B cell (primary cell): ENCODE measurements at regions not wholly inside any gene's neighbourhood (a gene's known extent, or its start where the extent isn't known, plus 50 kb on each side); places are given as distances from the start of the nearest gene placed in this dataset.

Source experiments
- ATAC-seq: fragments of 200-7000 bp; cut with Tn5 transposase; one replicate; pipeline ENCODE4 v1.10.0; 2021; ENCODE audit warnings: low read depth, mild to moderate bottlenecking, moderate number of reproducible peaks, moderate library complexity
- CTCF ChIA-PET: fragments of 350-600 bp; sonication (Branson Sonifier 250); formaldehyde crosslinking; loops from one replicate; lab custom pipeline; 2021; ENCODE audit warnings: antibody characterized with exemption, inconsistent platforms; lab: Charles Lee
- POLR2A ChIA-PET: fragments of 350-600 bp; sonication (Branson Sonifier 250); formaldehyde crosslinking; loops from one replicate; lab custom pipeline; 2021; ENCODE audit warnings: antibody characterized with exemption; lab: Charles Lee
- DNase-seq: peaks from one replicate; pipeline ENCODE4 v3.0.0; 2013
- H2AFZ ChIP-seq: 2 replicates; pipeline ENCODE4 v1.6.1; 2012; ENCODE audit warnings: mild to moderate bottlenecking, low read depth, low read length; ENCODE audit not compliant: insufficient read depth, poor library complexity, severe bottlenecking
- H3K27ac ChIP-seq, 2 donors: 1 replicate in 1 of 2; 2 replicates in 1 of 2; pipeline ENCODE4 v1.5.1; 2012 to 2013; ENCODE audit warnings: low read length in 2 of 2, mild to moderate bottlenecking in 2 of 2, moderate library complexity in 1 of 2
- H3K27me3 ChIP-seq, 4 experiments: fragments of 200-600 bp in 1 of 4; sonication (generic) in 1 of 4; replicated peaks in 1 of 4; 1 replicate in 2 of 4; 2 replicates in 2 of 4; pipeline versions ENCODE4 v1.6.1 to v1.7.0; 2013 to 2016; ENCODE audit warnings: low read length in 3 of 4, mild to moderate bottlenecking in 2 of 4, mixed read lengths in 1 of 4, moderate library complexity in 1 of 4; ENCODE audit not compliant: insufficient read depth in 4 of 4, control insufficient read depth in 3 of 4; ENCODE audit errors: control extremely low read depth in 1 of 4
- H3K36me3 ChIP-seq, 2 experiments: replicated peaks in 1 of 2; 1 replicate in 1 of 2; 2 replicates in 1 of 2; pipeline versions ENCODE4 v1.6.1 to v1.7.1; 2013; ENCODE audit warnings: low read length in 1 of 2; ENCODE audit not compliant: insufficient read depth in 2 of 2, control insufficient read depth in 1 of 2; ENCODE audit errors: control extremely low read depth in 1 of 2, extremely low read depth in 1 of 2
- H3K4me1 ChIP-seq, 2 donors: fragments of 200-600 bp in 1 of 2; sonication (generic) in 1 of 2; 1 replicate in 1 of 2; 2 replicates in 1 of 2; pipeline versions ENCODE4 v1.5.1 to v1.6.1; 2013 to 2017; ENCODE audit warnings: low read length in 2 of 2; ENCODE audit not compliant: control insufficient read depth in 2 of 2, insufficient read depth in 2 of 2
- H3K4me2 ChIP-seq: replicated peaks from 2 replicates; pipeline ENCODE3; 2012; ENCODE audit warnings: mild to moderate bottlenecking, low read depth, low read length; ENCODE audit not compliant: poor library complexity, severe bottlenecking
- H3K4me3 ChIP-seq, 5 experiments: fragments of 200-600 bp in 1 of 5; sonication (generic) in 1 of 5; 1 replicate in 3 of 5; 2 replicates in 2 of 5; pipeline versions ENCODE4 v1.5.1 to v1.7.0; 2011 to 2016; ENCODE audit warnings: low read length in 4 of 5, mild to moderate bottlenecking in 4 of 5, low read depth in 2 of 5, control low read depth in 1 of 5, moderate library complexity in 1 of 5; ENCODE audit not compliant: insufficient read depth in 1 of 5; ENCODE audit errors: control extremely low read depth in 1 of 5, extremely low read depth in 1 of 5
- H3K79me2 ChIP-seq: fragments of 200-600 bp; sonication (generic); one replicate; pipeline ENCODE4 v1.6.0; 2016; ENCODE audit warnings: low read length; ENCODE audit not compliant: control insufficient read depth, insufficient read depth
- H3K9ac ChIP-seq: fragments of 200-600 bp; sonication (generic); 2 replicates; pipeline ENCODE4 v1.6.1; 2017; ENCODE audit warnings: mild to moderate bottlenecking, low read length, moderate library complexity
- H3K9me3 ChIP-seq, 3 donors: one replicate each; pipeline versions ENCODE4 v1.6.1 to v1.7.1; 2013; ENCODE audit warnings: low read length in 2 of 3; ENCODE audit not compliant: control insufficient read depth in 2 of 3, insufficient read depth in 1 of 3; ENCODE audit errors: control extremely low read depth in 1 of 3
- H4K20me1 ChIP-seq: 2 replicates; pipeline ENCODE4 v1.6.0; 2012; ENCODE audit warnings: mild to moderate bottlenecking, low read length; ENCODE audit not compliant: insufficient read depth, control insufficient read depth, poor library complexity, severe bottlenecking
- H3K27ac Mint-ChIP-seq: one replicate; pipeline ENCODE4 v1.8.0; 2021; ENCODE audit warnings: mixed read lengths
- H3K27me3 Mint-ChIP-seq: one replicate; pipeline ENCODE4 v1.8.0; 2021; ENCODE audit warnings: mixed read lengths
- H3K4me1 Mint-ChIP-seq: one replicate; pipeline ENCODE4 v1.8.0; 2021; ENCODE audit warnings: mixed read lengths
- H3K4me3 Mint-ChIP-seq: one replicate; pipeline ENCODE4 v1.8.0; 2021; ENCODE audit warnings: mixed read lengths
- H3K9me3 Mint-ChIP-seq: one replicate; pipeline ENCODE4 v1.8.0; 2022; ENCODE audit warnings: mixed read lengths; ENCODE audit not compliant: insufficient read depth
- CTCF ChIP-seq: fragments of 200-600 bp; IDR thresholded peaks from one replicate; pipeline ENCODE4 v1.8.0; 2022; ENCODE audit warnings: antibody characterized with exemption, mild to moderate bottlenecking
- EZH2 ChIP-seq: IDR thresholded peaks from 2 replicates; pipeline ENCODE4 v1.6.1; 2012; ENCODE audit warnings: borderline replicate concordance, low read depth, mild to moderate bottlenecking, moderate library complexity, low read length; ENCODE audit not compliant: insufficient read depth, poor library complexity, severe bottlenecking
- WGBS: methylation state at CpG from one replicate; pipeline ENCODE4 v1.1.5; 2013; ENCODE audit warnings: missing lambda C conversion rate; ENCODE audit not compliant: insufficient coverage; 5-methylcytosine and 5-hydroxymethylcytosine counted together
- intact Hi-C: fragments of 100-400 bp; cut with micrococcal nuclease; formaldehyde crosslinking; loops from one replicate; pipeline ENCODE4 v1.10.0; 2022

GRCh38 chr13:86653009-86653408, 853.8 kb upstream of the SLITRK6 start:
- Histone ChIP-seq H3K4me1 (no peaks in the 10 kb centered on the region), H4K20me1 (no peaks in the 10 kb centered on the region), H3K9ac (no peak overlapping the region), H3K36me3 (no peaks in the 10 kb centered on the region), H3K9me3 (peaks cover 0 to 3% (median 1%) of the 10 kb centered on the region in 3 donors), H3K4me2 (no peak overlapping the region), H3K27me3 (no peaks in the 10 kb centered on the region), H3K27ac (no peak overlapping the region), H3K79me2 (no peaks in the 10 kb centered on the region), H2AFZ (no peak overlapping the region), H3K4me3 (no peak overlapping the region)
- Mint-ChIP-seq H3K9me3 (peaks cover 4% of the 10 kb centered on the region), H3K4me3 (no peak overlapping the region), H3K4me1 (no peaks in the 10 kb centered on the region), H3K27me3 (no peaks in the 10 kb centered on the region), H3K27ac (no peak overlapping the region)
- ChIA-PET POLR2A (no interaction called here), CTCF (no interaction called here)
- intact Hi-C loops, result no loop called here
- DNase-seq (no peak), ATAC-seq (no peak)
- no peak for TF ChIP-seq CTCF
- TF ChIP-seq EZH2, result no peak

GRCh38 chr13:86655561-86655960, 856.3 kb upstream of the SLITRK6 start:
- Mint-ChIP-seq H3K27ac (no peak overlapping the region), H3K4me1 (no peaks in the 10 kb centered on the region), H3K9me3 (peaks cover 7% of the 10 kb centered on the region), H3K4me3 (no peak overlapping the region), H3K27me3 (no peaks in the 10 kb centered on the region)
- no peak overlapping the region for H3K27ac ChIP-seq
- no peaks in the 10 kb centered on the region for H3K79me2 ChIP-seq
- H3K4me1 ChIP-seq, result no peaks in the 10 kb centered on the region
- H3K27me3 ChIP-seq, result no peaks in the 10 kb centered on the region
- ChIA-PET CTCF (no interaction called here), POLR2A (no interaction called here)
- ATAC-seq (no peak), DNase-seq (no peak)
- H3K9me3 ChIP-seq, result peaks cover 0 to 3% (median 1%) of the 10 kb centered on the region in 3 donors
- no peak for TF ChIP-seq CTCF
- TF ChIP-seq EZH2, result no peak
- H2AFZ ChIP-seq, result no peak overlapping the region
- H3K9ac ChIP-seq, result no peak overlapping the region
- H3K4me3 ChIP-seq, result no peak overlapping the region
- WGBS, result no CpG with 5 or more reads among the region's 3 CpGs
- intact Hi-C loops, result no loop called here
- H4K20me1 ChIP-seq, result no peaks in the 10 kb centered on the region
- H3K4me2 ChIP-seq, result no peak overlapping the region
- no peaks in the 10 kb centered on the region for H3K36me3 ChIP-seq
